Sigmoid colon (tissue), 6 donors: ENCODE measurements at regions not wholly inside any gene's neighbourhood (a gene's known extent, or its start where the extent isn't known, plus 50 kb on each side); places are given as distances from the start of the nearest gene placed in this dataset.

Source experiments
- DNase-seq: peaks from one replicate; pipeline ENCODE4 v3.0.0-alpha.2; 2019
- H3K27ac ChIP-seq, 4 donors: fragments of 200-600 bp; sonication (generic); one replicate each; pipeline ENCODE4 v1.5.1; 2016 to 2019; ENCODE audit warnings: mild to moderate bottlenecking in 1 of 4
- H3K27me3 ChIP-seq, 3 donors: fragments of 200-600 bp; sonication (generic); one replicate each; pipeline ENCODE4 v1.5.1; 2019; ENCODE audit warnings: mild to moderate bottlenecking in 1 of 3
- H3K36me3 ChIP-seq, 4 donors: fragments of 200-600 bp; sonication (generic); one replicate each; pipeline ENCODE4 v1.5.1; 2016 to 2019
- H3K4me1 ChIP-seq, 4 donors: fragments of 200-600 bp; sonication (generic); one replicate each; pipeline ENCODE4 v1.5.1; 2017 to 2019
- H3K4me3 ChIP-seq, 4 donors: fragments of 200-600 bp; sonication (generic); one replicate each; pipeline ENCODE4 v1.5.1; 2017 to 2019; ENCODE audit warnings: mild to moderate bottlenecking in 2 of 4, moderate library complexity in 1 of 4
- H3K9me3 ChIP-seq, 4 donors: fragments of 200-600 bp in 3 of 4; sonication (generic) in 3 of 4; one replicate each; pipeline versions ENCODE4 v1.5.1 to v1.6.1; 2013 to 2019
- CTCF ChIP-seq, 4 experiments: fragments of 450-650 bp in 3 of 4; fragments of 200-600 bp in 1 of 4; IDR thresholded peaks; one replicate each; pipeline ENCODE4 v1.5.1; 2016 to 2019; ENCODE audit warnings: antibody characterized with exemption in 4 of 4, mild to moderate bottlenecking in 3 of 4, moderate library complexity in 2 of 4
- EP300 ChIP-seq, 4 donors: sonication (generic); formaldehyde crosslinking; IDR thresholded peaks; one replicate each; pipeline ENCODE4 v1.6.1; 2017; ENCODE audit warnings: antibody characterized with exemption in 4 of 4
- POLR2A ChIP-seq, 2 donors: fragments of 450-650 bp; IDR thresholded peaks; one replicate each; pipeline ENCODE4 v1.6.1; 2016; ENCODE audit warnings: antibody characterized with exemption in 2 of 2, mild to moderate bottlenecking in 2 of 2, moderate library complexity in 2 of 2
- POLR2AphosphoS5 ChIP-seq, 4 donors: sonication (generic); formaldehyde crosslinking; IDR thresholded peaks; one replicate each; pipeline ENCODE4 v1.6.1; 2017; ENCODE audit warnings: antibody characterized with exemption in 4 of 4
- WGBS, 2 donors: extraction: QIAGEN DNeasy Blood & Tissue Kit; methylation state at CpG; one replicate each; pipeline ENCODE4 v1.1.7; 2013; 5-methylcytosine and 5-hydroxymethylcytosine counted together
- intact Hi-C: fragments of 100-400 bp; cut with DNase I; formaldehyde crosslinking; loops from one replicate; pipeline ENCODE4 v1.15.1; 2023
- donor health status: healthy with polysubstance abuse.
- donor health status: healthy.

GRCh38 chr11:95585752-95586077 is 203.9 kb downstream of the FAM76B start:
- intact Hi-C loops = no loop called here
- 71 to 89% methylated on average over 4 of the region's 4 CpGs for WGBS, 2 donors
- Histone ChIP-seq H3K9me3 (no peaks in the 10 kb centered on the region), H3K27ac (no peak overlapping the region), H3K27me3 (no peaks in the 10 kb centered on the region), H3K36me3 (no peaks in the 10 kb centered on the region), H3K4me3 (no peak overlapping the region), H3K4me1 (no peaks in the 10 kb centered on the region)
- no peak for DNase-seq
- no peak for TF ChIP-seq POLR2AphosphoS5 (IDR thresholded peaks at IDR 0.05)
- TF ChIP-seq EP300 (IDR thresholded peaks at IDR 0.05) = no peak
- TF ChIP-seq CTCF (IDR thresholded peaks at IDR 0.05) = no peak
- no peak for TF ChIP-seq POLR2A (IDR thresholded peaks at IDR 0.05)

- 79 to 86% methylated on average over 3 of the region's 3 CpGs for WGBS, 2 donors
- Histone ChIP-seq H3K4me3 (no peak overlapping the region), H3K36me3 (no peaks in the 10 kb centered on the region), H3K27me3 (no peaks in the 10 kb centered on the region), H3K27ac (no peak overlapping the region), H3K4me1 (no peaks in the 10 kb centered on the region), H3K9me3 (no peaks in the 10 kb centered on the region)
- no peak for DNase-seq
- TF ChIP-seq POLR2AphosphoS5 (IDR thresholded peaks at IDR 0.05) = no peak
- TF ChIP-seq POLR2A (IDR thresholded peaks at IDR 0.05) = no peak
- TF ChIP-seq CTCF (IDR thresholded peaks at IDR 0.05) = no peak
- intact Hi-C loops = no loop called here
Measured at GRCh38 chr11:95585069-95585751, 204.4 kb downstream of the FAM76B start.

GRCh38 chr11:95584589-95584988 is 205.0 kb downstream of the FAM76B start:
- no peak for DNase-seq
- Histone ChIP-seq H3K27me3 (no peaks in the 10 kb centered on the region), H3K4me3 (no peak overlapping the region), H3K27ac (no peak overlapping the region), H3K9me3 (no peaks in the 10 kb centered on the region), H3K36me3 (no peaks in the 10 kb centered on the region), H3K4me1 (no peaks in the 10 kb centered on the region)
- WGBS, 2 donors = 70 to 88% methylated on average over 2 of the region's 2 CpGs
- no peak for TF ChIP-seq POLR2AphosphoS5 (IDR thresholded peaks at IDR 0.05)
- no peak for TF ChIP-seq EP300 (IDR thresholded peaks at IDR 0.05)
- intact Hi-C loops = no loop called here

GRCh38 chr11:95584180-95584579 is 205.4 kb downstream of the FAM76B start:
- no peak overlapping the region for H3K27ac ChIP-seq
- no peaks in the 10 kb centered on the region for H3K36me3 ChIP-seq
- WGBS, 2 donors = 82 to 88% methylated on average over 3 of the region's 3 CpGs
- H3K4me3 ChIP-seq = no peak overlapping the region
- TF ChIP-seq POLR2AphosphoS5 (IDR thresholded peaks at IDR 0.05) (no peak), POLR2A (IDR thresholded peaks at IDR 0.05) (no peak), EP300 (IDR thresholded peaks at IDR 0.05) (no peak), CTCF (IDR thresholded peaks at IDR 0.05) (no peak)
- no peak for DNase-seq
- H3K4me1 ChIP-seq = no peaks in the 10 kb centered on the region
- H3K9me3 ChIP-seq = no peaks in the 10 kb centered on the region
- intact Hi-C loops = no loop called here
- no peaks in the 10 kb centered on the region for H3K27me3 ChIP-seq

GRCh38 chr11:95577716-95578460 is 211.7 kb downstream of the FAM76B start:
- Histone ChIP-seq H3K36me3 (no peaks in the 10 kb centered on the region), H3K27ac (no peak overlapping the region), H3K4me1 (no peaks in the 10 kb centered on the region), H3K27me3 (no peaks in the 10 kb centered on the region), H3K4me3 (no peak overlapping the region), H3K9me3 (no peaks in the 10 kb centered on the region)
- DNase-seq = no peak
- TF ChIP-seq POLR2AphosphoS5 (IDR thresholded peaks at IDR 0.05) = no peak
- TF ChIP-seq CTCF (IDR thresholded peaks at IDR 0.05) = no peak
- TF ChIP-seq POLR2A (IDR thresholded peaks at IDR 0.05) = no peak
- 80 to 97% methylated on average over 2 of the region's 2 CpGs for WGBS, 2 donors
- intact Hi-C loops = no loop called here
